ENCODE measurements at regions not wholly inside any gene's neighbourhood (a gene's known extent, or its start where the extent isn't known, plus 50 kb on each side); places are given as distances from the start of the nearest gene placed in this dataset.

DNA sequence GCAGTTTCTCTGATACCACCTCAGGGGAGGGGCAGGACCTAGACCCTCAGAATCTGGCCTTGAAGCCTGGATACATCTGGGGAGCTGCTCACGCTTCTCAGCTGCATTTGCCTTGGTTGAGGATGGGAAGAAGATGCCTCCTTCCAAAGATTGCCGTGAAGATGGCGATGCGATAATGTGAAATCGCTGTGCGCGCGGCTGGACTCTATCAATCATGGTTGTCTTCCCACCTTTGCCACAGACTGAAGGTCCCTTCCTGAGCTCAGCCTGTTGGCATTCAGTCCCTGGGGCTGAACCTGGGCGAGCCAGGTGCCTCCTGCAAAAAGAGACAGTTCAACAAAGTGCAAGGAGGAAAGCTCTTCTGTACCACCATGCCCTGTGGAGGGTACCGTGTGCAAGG lies 114.4 kb upstream of the SLC45A1 start:
- TF ChIP-seq, protein P1, sequence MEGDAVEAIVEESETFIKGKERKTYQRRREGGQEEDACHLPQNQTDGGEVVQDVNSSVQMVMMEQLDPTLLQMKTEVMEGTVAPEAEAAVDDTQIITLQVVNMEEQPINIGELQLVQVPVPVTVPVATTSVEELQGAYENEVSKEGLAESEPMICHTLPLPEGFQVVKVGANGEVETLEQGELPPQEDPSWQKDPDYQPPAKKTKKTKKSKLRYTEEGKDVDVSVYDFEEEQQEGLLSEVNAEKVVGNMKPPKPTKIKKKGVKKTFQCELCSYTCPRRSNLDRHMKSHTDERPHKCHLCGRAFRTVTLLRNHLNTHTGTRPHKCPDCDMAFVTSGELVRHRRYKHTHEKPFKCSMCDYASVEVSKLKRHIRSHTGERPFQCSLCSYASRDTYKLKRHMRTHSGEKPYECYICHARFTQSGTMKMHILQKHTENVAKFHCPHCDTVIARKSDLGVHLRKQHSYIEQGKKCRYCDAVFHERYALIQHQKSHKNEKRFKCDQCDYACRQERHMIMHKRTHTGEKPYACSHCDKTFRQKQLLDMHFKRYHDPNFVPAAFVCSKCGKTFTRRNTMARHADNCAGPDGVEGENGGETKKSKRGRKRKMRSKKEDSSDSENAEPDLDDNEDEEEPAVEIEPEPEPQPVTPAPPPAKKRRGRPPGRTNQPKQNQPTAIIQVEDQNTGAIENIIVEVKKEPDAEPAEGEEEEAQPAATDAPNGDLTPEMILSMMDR (conservative IDR thresholded peaks at IDR 0.05): no peak
- no peak for TF ChIP-seq ZFX (IDR thresholded peaks at IDR 0.05)
